Smooth muscle cell (in vitro differentiated cells): ENCODE measurements at regions not wholly inside any gene's neighbourhood (a gene's known extent, or its start where the extent isn't known, plus 50 kb on each side); places are given as distances from the start of the nearest gene placed in this dataset.

Experiments used
- DNase-seq: peaks from one replicate; lab custom pipeline; 2025; ENCODE audit not compliant: unreplicated experiment; lab: John Stamatoyannopoulos, UW
- H2AFZ ChIP-seq: fragments of 200-600 bp; sonication (generic); 2 replicates; pipeline ENCODE4 v1.6.0; 2016; ENCODE audit warnings: antibody characterized with exemption, low read depth, mild to moderate bottlenecking
- H3F3A ChIP-seq: fragments of 200-600 bp; sonication (generic); 2 replicates; pipeline ENCODE4 v1.6.0; 2017; ENCODE audit warnings: antibody characterized with exemption, low read depth
- H3K27ac ChIP-seq: fragments of 200-600 bp; sonication (generic); 2 replicates; pipeline ENCODE4 v1.5.1; 2016; ENCODE audit warnings: low read depth, mild to moderate bottlenecking
- H3K27me3 ChIP-seq: fragments of 200-600 bp; sonication (generic); 2 replicates; pipeline ENCODE4 v1.6.1; 2016; ENCODE audit warnings: low read depth, mild to moderate bottlenecking
- H3K36me3 ChIP-seq: fragments of 200-600 bp; sonication (generic); 2 replicates; pipeline ENCODE4 v1.5.1; 2016; ENCODE audit warnings: low read depth
- H3K4me1 ChIP-seq: fragments of 200-600 bp; sonication (generic); 2 replicates; pipeline ENCODE4 v1.5.1; 2016; ENCODE audit warnings: low read depth
- H3K4me2 ChIP-seq: fragments of 200-600 bp; sonication (generic); 2 replicates; pipeline ENCODE4 v1.6.0; 2016; ENCODE audit warnings: mild to moderate bottlenecking
- H3K4me3 ChIP-seq: fragments of 200-600 bp; sonication (generic); 2 replicates; pipeline ENCODE4 v1.5.1; 2016; ENCODE audit warnings: mild to moderate bottlenecking
- H3K79me2 ChIP-seq: fragments of 200-600 bp; sonication (generic); 2 replicates; pipeline ENCODE4 v1.6.0; 2016; ENCODE audit warnings: low read depth, mild to moderate bottlenecking
- H3K9ac ChIP-seq: fragments of 200-600 bp; sonication (generic); 2 replicates; pipeline ENCODE4 v1.6.0; 2016; ENCODE audit warnings: low read depth
- H3K9me3 ChIP-seq: fragments of 200-600 bp; sonication (generic); replicated peaks from 2 replicates; pipeline ENCODE4 v1.5.1; 2016; ENCODE audit warnings: low read depth
- H4K20me1 ChIP-seq: fragments of 200-600 bp; sonication (generic); 2 replicates; pipeline ENCODE4 v1.6.0; 2016; ENCODE audit warnings: low read depth
- WGBS: methylation state at CpG from one replicate; pipeline ENCODE4 v1.1.7; 2016; ENCODE audit warnings: low lambda C conversion rate; 5-methylcytosine and 5-hydroxymethylcytosine counted together
- TF ChIP-seq, protein P1 (sequence below): fragments of 200-600 bp; sonication (generic); IDR thresholded peaks from 2 replicates; pipeline ENCODE4 v1.5.1; 2017; ENCODE audit warnings: borderline replicate concordance, mild to moderate bottlenecking, antibody characterized with exemption; ENCODE audit not compliant: insufficient read depth, poor library complexity, severe bottlenecking

DNA sequence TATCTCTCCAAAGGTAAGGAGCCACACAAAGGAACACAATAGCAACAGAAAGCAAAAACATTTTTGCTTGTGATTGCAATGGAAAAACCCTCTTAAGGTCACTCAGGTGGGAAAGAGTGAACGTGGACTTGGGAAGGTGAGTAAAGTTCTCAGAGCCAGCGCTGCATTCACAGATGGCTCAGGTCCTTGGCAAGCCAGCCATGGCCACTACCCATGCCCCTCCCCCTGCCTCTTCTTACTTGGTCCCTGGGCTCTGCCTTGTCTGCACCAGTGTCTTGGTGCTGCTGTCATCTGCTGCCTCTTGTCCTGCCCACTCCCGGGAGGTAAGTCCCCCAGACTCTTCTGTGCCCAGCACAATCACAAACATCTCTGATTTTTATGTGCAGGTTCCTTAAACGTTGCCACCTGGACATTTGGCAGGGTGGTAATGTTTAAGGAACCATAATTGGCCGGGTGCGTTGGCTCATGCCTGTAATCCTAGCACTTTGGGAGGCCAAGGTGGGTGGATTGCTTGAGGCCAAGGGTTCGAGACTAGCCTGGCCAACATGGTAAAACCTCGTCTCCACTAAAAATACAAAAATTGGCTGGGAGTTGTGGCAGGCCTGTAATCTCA lies 74.6 kb downstream of the FEM1C start:
- no peaks in the 10 kb centered on the region for H3K9me3 ChIP-seq
- no peaks in the 10 kb centered on the region for H4K20me1 ChIP-seq
- H2AFZ ChIP-seq, result no peak overlapping the region
- TF ChIP-seq, protein P1, sequence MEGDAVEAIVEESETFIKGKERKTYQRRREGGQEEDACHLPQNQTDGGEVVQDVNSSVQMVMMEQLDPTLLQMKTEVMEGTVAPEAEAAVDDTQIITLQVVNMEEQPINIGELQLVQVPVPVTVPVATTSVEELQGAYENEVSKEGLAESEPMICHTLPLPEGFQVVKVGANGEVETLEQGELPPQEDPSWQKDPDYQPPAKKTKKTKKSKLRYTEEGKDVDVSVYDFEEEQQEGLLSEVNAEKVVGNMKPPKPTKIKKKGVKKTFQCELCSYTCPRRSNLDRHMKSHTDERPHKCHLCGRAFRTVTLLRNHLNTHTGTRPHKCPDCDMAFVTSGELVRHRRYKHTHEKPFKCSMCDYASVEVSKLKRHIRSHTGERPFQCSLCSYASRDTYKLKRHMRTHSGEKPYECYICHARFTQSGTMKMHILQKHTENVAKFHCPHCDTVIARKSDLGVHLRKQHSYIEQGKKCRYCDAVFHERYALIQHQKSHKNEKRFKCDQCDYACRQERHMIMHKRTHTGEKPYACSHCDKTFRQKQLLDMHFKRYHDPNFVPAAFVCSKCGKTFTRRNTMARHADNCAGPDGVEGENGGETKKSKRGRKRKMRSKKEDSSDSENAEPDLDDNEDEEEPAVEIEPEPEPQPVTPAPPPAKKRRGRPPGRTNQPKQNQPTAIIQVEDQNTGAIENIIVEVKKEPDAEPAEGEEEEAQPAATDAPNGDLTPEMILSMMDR, result no peak
- WGBS, result 92% methylated on average over 8 of the region's 8 CpGs
- H3K4me3 ChIP-seq, result no peak overlapping the region
- no peaks in the 10 kb centered on the region for H3K27me3 ChIP-seq
- H3K9ac ChIP-seq, result no peak overlapping the region
- H3K4me1 ChIP-seq, result peaks cover 5% of the 10 kb centered on the region
- no peak overlapping the region for H3K4me2 ChIP-seq
- no peaks in the 10 kb centered on the region for H3K36me3 ChIP-seq
- DNase-seq, result no peak
- no peaks in the 10 kb centered on the region for H3F3A ChIP-seq
- H3K27ac ChIP-seq, result no peak overlapping the region
- H3K79me2 ChIP-seq, result no peaks in the 10 kb centered on the region

DNA sequence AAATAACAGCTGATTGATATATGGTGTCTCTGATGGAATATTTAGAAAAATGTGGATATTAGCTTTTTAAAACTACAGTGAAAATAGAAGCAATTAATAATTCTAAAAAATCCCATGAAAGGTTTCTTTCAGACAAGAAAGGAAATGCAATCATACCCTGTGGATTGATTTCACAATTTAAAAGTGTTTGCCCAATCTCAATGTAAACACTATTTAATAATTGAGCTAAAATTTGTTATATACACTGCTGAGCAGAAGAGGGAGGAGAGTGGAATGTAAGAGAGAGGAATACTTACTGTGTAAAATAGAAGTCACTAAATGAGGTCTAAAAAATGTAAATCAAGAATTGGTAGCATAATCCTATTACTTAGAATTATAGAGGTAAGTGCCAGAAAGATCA lies 76.9 kb downstream of the FEM1C start:
- Histone ChIP-seq H2AFZ (no peak overlapping the region), H3K27me3 (no peaks in the 10 kb centered on the region), H3K9me3 (no peaks in the 10 kb centered on the region), H3K27ac (no peak overlapping the region), H3K4me3 (no peak overlapping the region), H3K9ac (no peak overlapping the region), H4K20me1 (no peaks in the 10 kb centered on the region), H3K79me2 (no peaks in the 10 kb centered on the region), H3K36me3 (no peaks in the 10 kb centered on the region), H3K4me2 (no peak overlapping the region), H3K4me1 (peaks cover 10% of the 10 kb centered on the region), H3F3A (no peaks in the 10 kb centered on the region)
- no peak for DNase-seq
- TF ChIP-seq, protein P1, result no peak

- no peak for DNase-seq
- TF ChIP-seq, protein P1, result no peak
These were observed 79.1 kb downstream of the FEM1C start for GRCh38 chr5:115465431-115465830.

GRCh38 chr5:115463983-115464382 lies 80.6 kb downstream of the FEM1C start:
- Histone ChIP-seq H3K79me2 (no peaks in the 10 kb centered on the region), H3K4me2 (no peak overlapping the region), H3F3A (peaks cover 11% of the 10 kb centered on the region), H3K4me1 (peaks cover 24% of the 10 kb centered on the region), H4K20me1 (no peaks in the 10 kb centered on the region), H3K36me3 (no peaks in the 10 kb centered on the region), H3K4me3 (no peak overlapping the region), H3K9ac (no peak overlapping the region), H3K27me3 (no peaks in the 10 kb centered on the region), H3K9me3 (no peaks in the 10 kb centered on the region), H3K27ac (no peak overlapping the region), H2AFZ (no peak overlapping the region)
- TF ChIP-seq, protein P1, result no peak
- WGBS, result 47% methylated on average over 1 of the region's 1 CpG
- no peak for DNase-seq

More at GRCh38 chr5:115465431-115465830, 79.1 kb downstream of the FEM1C start:
- Histone ChIP-seq H3K9ac (no peak overlapping the region), H2AFZ (no peak overlapping the region), H3K4me3 (no peak overlapping the region), H3K27ac (no peak overlapping the region), H3K36me3 (no peaks in the 10 kb centered on the region), H4K20me1 (no peaks in the 10 kb centered on the region), H3K4me1 (peaks cover 24% of the 10 kb centered on the region), H3K4me2 (no peak overlapping the region), H3F3A (peaks cover 11% of the 10 kb centered on the region), H3K9me3 (no peaks in the 10 kb centered on the region), H3K79me2 (no peaks in the 10 kb centered on the region), H3K27me3 (no peaks in the 10 kb centered on the region)
- 93% methylated on average over 1 of the region's 1 CpG for WGBS
